ENCODE measurements at regions not wholly inside any gene's neighbourhood (a gene's known extent, or its start where the extent isn't known, plus 50 kb on each side); places are given as distances from the start of the nearest gene placed in this dataset.

DNA sequence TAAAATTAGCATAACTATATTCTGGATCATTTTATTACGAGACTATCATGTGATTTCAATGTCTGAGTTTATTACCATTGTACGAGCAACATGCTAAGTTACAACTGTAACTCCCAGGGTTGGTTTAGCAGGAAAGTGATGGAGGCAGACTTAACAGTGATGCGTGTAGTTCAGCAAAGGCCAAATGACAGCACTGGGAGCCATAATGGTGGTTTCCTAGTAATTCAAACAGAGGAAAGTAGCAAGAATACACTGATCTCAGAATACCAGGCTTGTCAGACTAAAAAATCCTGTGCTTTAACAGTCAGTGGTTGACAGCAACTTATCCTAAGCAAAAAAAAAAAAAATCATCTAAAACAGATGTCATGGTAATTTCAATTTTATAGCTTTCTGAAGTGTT, 229.6 kb downstream of the KLF12 start (continued):
- TF ChIP-seq MLX (CRISPR knock-in tag; IDR thresholded peaks at IDR 0.05), result no peak
- TF ChIP-seq HMGA2 (CRISPR knock-in tag; IDR thresholded peaks at IDR 0.05), result no peak
- TF ChIP-seq JAZF1 (CRISPR knock-in tag; IDR thresholded peaks at IDR 0.05), result no peak
- no peak for TF ChIP-seq ZNF671 (CRISPR knock-in tag; IDR thresholded peaks at IDR 0.05)
- TF ChIP-seq SMAD3 (CRISPR knock-in tag; IDR thresholded peaks at IDR 0.05; ENCODE audit: borderline replicate concordance), result no peak

DNA sequence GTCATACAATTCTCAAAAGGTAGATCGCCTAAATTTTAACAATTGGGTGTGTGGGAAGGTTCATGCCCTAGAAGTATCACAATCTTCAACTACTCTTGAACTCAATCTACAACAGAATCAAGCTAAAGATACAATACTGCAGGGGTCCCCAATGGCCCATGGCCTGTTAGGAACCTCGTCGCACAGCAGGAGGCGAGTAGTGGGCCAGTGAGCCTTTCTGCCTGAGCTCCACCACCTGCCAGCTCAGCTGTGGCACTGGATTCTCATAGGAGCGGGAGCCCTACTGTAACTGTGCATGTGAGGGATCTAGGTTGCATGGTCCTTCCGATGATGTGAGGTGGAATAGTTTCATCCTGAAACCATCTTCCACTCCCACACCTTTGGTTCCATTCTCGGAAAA, 230.6 kb downstream of the KLF12 start:
- peaks cover 36% of the 10 kb centered on the region for H3K27me3 Mint-ChIP-seq (ENCODE audit: low read depth)
- no peak overlapping the region for H3K4me3 Mint-ChIP-seq
- TF ChIP-seq PRDM15 (CRISPR knock-in tag; IDR thresholded peaks at IDR 0.05) (peak; percentile 64), ATF1 (CRISPR knock-in tag; IDR thresholded peaks at IDR 0.05) (no peak), TCF7 (CRISPR knock-in tag; IDR thresholded peaks at IDR 0.05; ENCODE audit: low read depth) (no peak), USF1 (CRISPR knock-in tag; IDR thresholded peaks at IDR 0.05) (no peak), GABPB1 (CRISPR knock-in tag; IDR thresholded peaks at IDR 0.05) (no peak)
- H3K36me3 Mint-ChIP-seq, result no peaks in the 10 kb centered on the region
- ATAC-seq (peak; percentile 81), DNase-seq (ENCODE audit: low spot score) (peak; percentile 60)
- CTCF ChIA-PET, result no interaction called here
- H3K27ac Mint-ChIP-seq, result no peak overlapping the region
- H3K4me1 Mint-ChIP-seq, result peaks cover 8% of the 10 kb centered on the region
- H3K9me3 Mint-ChIP-seq, result no peaks in the 10 kb centered on the region
- POLR2A ChIA-PET, result no interaction called here

GRCh38 chr13:73902847-73903246, 231.4 kb downstream of the KLF12 start:
- ChIA-PET POLR2A (no interaction called here), CTCF (no interaction called here)
- Mint-ChIP-seq H3K27ac (no peak overlapping the region), H3K9me3 (no peaks in the 10 kb centered on the region), H3K4me1 (peaks cover 8% of the 10 kb centered on the region), H3K36me3 (no peaks in the 10 kb centered on the region), H3K27me3 (ENCODE audit: low read depth) (peaks cover 36% of the 10 kb centered on the region), H3K4me3 (no peak overlapping the region)
- DNase-seq (ENCODE audit: low spot score) (no peak), ATAC-seq (no peak)
- TF ChIP-seq JAZF1 (CRISPR knock-in tag; IDR thresholded peaks at IDR 0.05) (no peak), ELF4 (CRISPR knock-in tag; IDR thresholded peaks at IDR 0.05; ENCODE audit: low read depth) (no peak), NFE2L1 (CRISPR knock-in tag; IDR thresholded peaks at IDR 0.05) (no peak), RELA (CRISPR knock-in tag; IDR thresholded peaks at IDR 0.05; ENCODE audit: borderline replicate concordance) (no peak), IRF2 (CRISPR knock-in tag; IDR thresholded peaks at IDR 0.05; ENCODE audit: borderline replicate concordance, low read depth) (no peak), CBFB (CRISPR knock-in tag; IDR thresholded peaks at IDR 0.05; ENCODE audit: low read depth) (no peak), SP1 (CRISPR knock-in tag; conservative IDR thresholded peaks at IDR 0.05) (no peak), ZBTB21 (CRISPR knock-in tag; IDR thresholded peaks at IDR 0.05; ENCODE audit: borderline replicate concordance) (no peak), FOXJ3 (CRISPR knock-in tag; IDR thresholded peaks at IDR 0.05; ENCODE audit: borderline replicate concordance) (no peak), SMAD3 (CRISPR knock-in tag; IDR thresholded peaks at IDR 0.05; ENCODE audit: borderline replicate concordance) (no peak), IRF1 (CRISPR knock-in tag; IDR thresholded peaks at IDR 0.05) (no peak)
- TF ChIP-seq, protein P1, sequence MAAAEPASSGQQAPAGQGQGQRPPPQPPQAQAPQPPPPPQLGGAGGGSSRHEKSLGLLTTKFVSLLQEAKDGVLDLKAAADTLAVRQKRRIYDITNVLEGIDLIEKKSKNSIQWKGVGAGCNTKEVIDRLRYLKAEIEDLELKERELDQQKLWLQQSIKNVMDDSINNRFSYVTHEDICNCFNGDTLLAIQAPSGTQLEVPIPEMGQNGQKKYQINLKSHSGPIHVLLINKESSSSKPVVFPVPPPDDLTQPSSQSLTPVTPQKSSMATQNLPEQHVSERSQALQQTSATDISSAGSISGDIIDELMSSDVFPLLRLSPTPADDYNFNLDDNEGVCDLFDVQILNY (CRISPR knock-in tag; IDR thresholded peaks at IDR 0.05), result no peak
- TF ChIP-seq, protein P2, sequence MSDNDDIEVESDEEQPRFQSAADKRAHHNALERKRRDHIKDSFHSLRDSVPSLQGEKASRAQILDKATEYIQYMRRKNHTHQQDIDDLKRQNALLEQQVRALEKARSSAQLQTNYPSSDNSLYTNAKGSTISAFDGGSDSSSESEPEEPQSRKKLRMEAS (CRISPR knock-in tag; IDR thresholded peaks at IDR 0.05), result no peak
- TF ChIP-seq, protein P3, sequence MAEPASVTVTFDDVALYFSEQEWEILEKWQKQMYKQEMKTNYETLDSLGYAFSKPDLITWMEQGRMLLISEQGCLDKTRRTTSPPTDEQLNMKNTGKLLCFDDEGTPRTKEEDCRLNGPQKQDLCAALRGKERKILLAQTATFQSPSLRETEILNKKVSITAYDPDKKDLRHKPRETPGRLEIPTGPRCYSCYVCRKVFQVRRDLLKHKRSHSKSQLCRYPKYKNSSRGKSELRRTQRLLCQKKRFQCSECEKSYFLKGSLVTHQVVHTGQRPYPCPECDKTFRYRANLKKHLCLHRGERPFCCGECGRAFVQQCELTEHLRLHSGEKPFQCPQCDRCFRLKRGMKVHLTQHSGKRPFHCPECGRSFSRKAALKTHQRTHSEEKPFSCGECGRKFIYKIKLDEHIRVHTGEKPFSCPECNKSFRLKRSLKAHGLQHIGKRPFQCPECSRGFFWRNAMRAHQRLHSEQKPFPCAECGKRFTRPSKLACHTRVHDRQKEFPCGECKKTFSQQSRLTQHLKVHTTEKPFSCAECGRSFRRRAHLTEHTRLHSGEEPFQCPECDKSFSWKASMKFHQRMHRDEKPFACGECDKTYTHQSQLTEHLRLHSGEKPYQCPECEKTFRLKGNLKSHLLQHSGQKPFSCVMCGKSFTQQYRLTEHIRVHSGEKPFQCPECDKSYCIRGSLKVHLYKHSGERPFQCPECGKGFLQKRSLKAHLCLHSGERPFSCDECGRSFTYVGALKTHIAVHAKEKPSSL (CRISPR knock-in tag; conservative IDR thresholded peaks at IDR 0.05), result no peak

Data from WTC11 (cell line).